Thyroid gland (tissue), 4 donors: ENCODE measurements at regions not wholly inside any gene's neighbourhood (a gene's known extent, or its start where the extent isn't known, plus 50 kb on each side); places are given as distances from the start of the nearest gene placed in this dataset.

Source experiments
- DNase-seq, 2 donors: peaks; one replicate each; pipeline ENCODE4 v3.0.0-alpha.2; 2019
- H3K27ac ChIP-seq, 3 donors: fragments of 200-600 bp; sonication (generic); 1 replicate in 2 of 3; 2 replicates in 1 of 3; pipeline ENCODE4 v1.5.1; 2016 to 2019; ENCODE audit warnings: mild to moderate bottlenecking in 1 of 3, moderate library complexity in 1 of 3
- H3K27me3 ChIP-seq: fragments of 200-600 bp; sonication (generic); one replicate; pipeline ENCODE4 v1.5.1; 2019
- H3K36me3 ChIP-seq, 2 donors: fragments of 200-600 bp; sonication (generic); one replicate each; pipeline ENCODE4 v1.5.1; 2016 to 2019
- H3K4me1 ChIP-seq, 2 donors: fragments of 200-600 bp; sonication (generic); one replicate each; pipeline ENCODE4 v1.5.1; 2017 to 2019
- H3K4me3 ChIP-seq, 3 donors: fragments of 200-600 bp; sonication (generic); replicated peaks in 1 of 3; 1 replicate in 2 of 3; 2 replicates in 1 of 3; pipeline ENCODE4 v1.5.1; 2016; ENCODE audit warnings: mild to moderate bottlenecking in 1 of 3
- H3K9me3 ChIP-seq: fragments of 200-600 bp; sonication (generic); one replicate; pipeline ENCODE4 v1.5.1; 2017
- CTCF ChIP-seq, 6 experiments: fragments of 200-600 bp in 3 of 6; fragments of 450-650 bp in 3 of 6; sonication (generic) in 3 of 6; IDR thresholded peaks; one replicate each; pipeline ENCODE4 v1.5.1; 2016 to 2019; ENCODE audit warnings: antibody characterized with exemption in 6 of 6, mild to moderate bottlenecking in 2 of 6, inconsistent platforms in 1 of 6, moderate library complexity in 1 of 6
- POLR2A ChIP-seq, 2 donors: fragments of 450-650 bp; IDR thresholded peaks; one replicate each; pipeline ENCODE4 v1.6.1; 2017; ENCODE audit warnings: antibody characterized with exemption in 2 of 2, mild to moderate bottlenecking in 2 of 2, moderate library complexity in 1 of 2
- WGBS, 2 donors: methylation state at CpG; one replicate each; pipeline ENCODE4 v1.1.5; 2017; 5-methylcytosine and 5-hydroxymethylcytosine counted together
- intact Hi-C: fragments of 100-400 bp; cut with DNase I; formaldehyde crosslinking; loops from one replicate; pipeline ENCODE4 v1.15.1; 2023

- TF ChIP-seq POLR2A (IDR thresholded peaks at IDR 0.05) (no peak), CTCF (IDR thresholded peaks at IDR 0.05) (no peak)
- Histone ChIP-seq H3K9me3 (no peaks in the 10 kb centered on the region), H3K36me3 (no peaks in the 10 kb centered on the region), H3K4me3 (no peak overlapping the region), H3K27ac (no peak overlapping the region), H3K27me3 (no peaks in the 10 kb centered on the region), H3K4me1 (no peaks in the 10 kb centered on the region)
- intact Hi-C loops: no loop called here
- 79 to 83% methylated on average over 4 of the region's 4 CpGs for WGBS, 2 donors
- DNase-seq: no peak
Measured at GRCh38 chr2:14387332-14387731, 245.2 kb upstream of the LRATD1 start.

GRCh38 chr2:14388724-14389123 lies 243.8 kb upstream of the LRATD1 start:
- no peak for TF ChIP-seq POLR2A (IDR thresholded peaks at IDR 0.05)
- TF ChIP-seq CTCF (IDR thresholded peaks at IDR 0.05): no peak
- H3K36me3 ChIP-seq: no peaks in the 10 kb centered on the region
- DNase-seq: no peak
- H3K9me3 ChIP-seq: no peaks in the 10 kb centered on the region
- no peak overlapping the region for H3K27ac ChIP-seq
- H3K4me1 ChIP-seq: no peaks in the 10 kb centered on the region
- H3K27me3 ChIP-seq: no peaks in the 10 kb centered on the region
- intact Hi-C loops: no loop called here
- WGBS, 2 donors: 87 to 89% methylated on average over 2 of the region's 2 CpGs
- no peak overlapping the region for H3K4me3 ChIP-seq

GRCh38 chr2:14396533-14397083 lies 235.9 kb upstream of the LRATD1 start:
- Histone ChIP-seq H3K36me3 (no peaks in the 10 kb centered on the region), H3K4me1 (no peaks in the 10 kb centered on the region), H3K9me3 (no peaks in the 10 kb centered on the region), H3K4me3 (no peak overlapping the region), H3K27ac (no peak overlapping the region), H3K27me3 (no peaks in the 10 kb centered on the region)
- WGBS, 2 donors: 57 to 66% methylated on average over 3 of the region's 3 CpGs
- no peak for DNase-seq
- intact Hi-C loops: no loop called here
- no peak for TF ChIP-seq POLR2A (IDR thresholded peaks at IDR 0.05)
- no peak for TF ChIP-seq CTCF (IDR thresholded peaks at IDR 0.05)

GRCh38 chr2:14398641-14399040 lies 233.9 kb upstream of the LRATD1 start:
- H3K4me1 ChIP-seq: no peaks in the 10 kb centered on the region
- H3K27ac ChIP-seq: no peak overlapping the region
- H3K36me3 ChIP-seq: no peaks in the 10 kb centered on the region
- H3K4me3 ChIP-seq: no peak overlapping the region
- DNase-seq: no peak
- intact Hi-C loops: no loop called here
- H3K9me3 ChIP-seq: no peaks in the 10 kb centered on the region
- no peak for TF ChIP-seq POLR2A (IDR thresholded peaks at IDR 0.05)
- TF ChIP-seq CTCF (IDR thresholded peaks at IDR 0.05): no peak
- no peaks in the 10 kb centered on the region for H3K27me3 ChIP-seq

- no peak overlapping the region for H3K4me3 ChIP-seq
- 15 to 17% methylated on average over 4 of the region's 4 CpGs for WGBS, 2 donors
- no peak for TF ChIP-seq CTCF (IDR thresholded peaks at IDR 0.05)
- no peak for TF ChIP-seq POLR2A (IDR thresholded peaks at IDR 0.05)
- H3K4me1 ChIP-seq: no peaks in the 10 kb centered on the region
- no peaks in the 10 kb centered on the region for H3K9me3 ChIP-seq
- intact Hi-C loops: no loop called here
- H3K27me3 ChIP-seq: no peaks in the 10 kb centered on the region
- no peak overlapping the region for H3K27ac ChIP-seq
- H3K36me3 ChIP-seq: no peaks in the 10 kb centered on the region
- DNase-seq: no peak
Measured at GRCh38 chr2:14401873-14402272, 230.6 kb upstream of the LRATD1 start.
